GM23338 (cell line): ENCODE measurements at regions not wholly inside any gene's neighbourhood (a gene's known extent, or its start where the extent isn't known, plus 50 kb on each side); places are given as distances from the start of the nearest gene placed in this dataset.

Source experiments
- CTCF ChIP-seq, 2 experiments: fragments of 200-600 bp in 1 of 2; sonication (generic) in 1 of 2; conservative IDR thresholded peaks; 2 replicates each; pipeline versions ENCODE4 v1.5.1 to v1.6.1; 2016 to 2017; ENCODE audit warnings: antibody characterized with exemption in 2 of 2, low read depth in 2 of 2, mild to moderate bottlenecking in 2 of 2, moderate library complexity in 1 of 2
- EZH2 ChIP-seq: fragments of 200-600 bp; sonication (generic); IDR thresholded peaks from one replicate; pipeline ENCODE4 v1.8.0; 2017; ENCODE audit warnings: antibody characterized with exemption, mild to moderate bottlenecking, low read depth; ENCODE audit not compliant: unreplicated experiment
- EZH2phosphoT487 ChIP-seq: fragments of 200-600 bp; sonication (generic); IDR thresholded peaks from one replicate; pipeline ENCODE4 v1.8.1; 2018; ENCODE audit warnings: antibody characterized with exemption; ENCODE audit not compliant: unreplicated experiment

GRCh38 chr16:66057057-66057456, 309.4 kb upstream of the CDH5 start:
- no peak for TF ChIP-seq CTCF (conservative IDR thresholded peaks at IDR 0.05; ENCODE audit: low read depth in 2 of 2)
- TF ChIP-seq EZH2phosphoT487 = no peak
- no peak for TF ChIP-seq EZH2
